ENCODE measurements at regions not wholly inside any gene's neighbourhood (a gene's known extent, or its start where the extent isn't known, plus 50 kb on each side); places are given as distances from the start of the nearest gene placed in this dataset.

DNA sequence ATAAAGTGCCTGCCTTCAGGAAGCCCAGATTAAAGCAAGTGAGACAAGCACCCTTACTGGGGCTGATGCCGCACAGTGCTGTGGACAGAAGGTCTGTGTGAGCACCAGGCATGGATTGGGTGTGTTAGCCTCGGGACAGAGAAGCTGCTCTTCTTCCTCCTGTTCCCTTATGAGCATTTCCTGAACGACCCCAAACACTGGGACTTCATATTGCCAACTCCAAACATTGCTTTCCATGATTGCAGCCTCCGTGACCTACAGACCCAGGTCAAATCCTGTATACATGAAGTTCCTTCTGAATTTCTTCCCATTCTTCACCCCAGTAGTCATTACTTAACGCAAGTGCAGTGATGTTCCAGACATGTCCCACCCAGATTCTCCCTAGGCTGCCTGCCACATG, 129.8 kb upstream of the ALKAL2 start:
- Histone ChIP-seq H3K27ac (no peak overlapping the region), H3K4me1 (no peaks in the 10 kb centered on the region), H3K4me3 (no peak overlapping the region), H3K9me3 (no peaks in the 10 kb centered on the region), H3K27me3 (no peaks in the 10 kb centered on the region), H3K36me3 (no peaks in the 10 kb centered on the region)
- intact Hi-C loops (cut with DNase I; ENCODE audit: low total_unique reads): no loop called here
- no peak for DNase-seq
- TF ChIP-seq, protein P1, sequence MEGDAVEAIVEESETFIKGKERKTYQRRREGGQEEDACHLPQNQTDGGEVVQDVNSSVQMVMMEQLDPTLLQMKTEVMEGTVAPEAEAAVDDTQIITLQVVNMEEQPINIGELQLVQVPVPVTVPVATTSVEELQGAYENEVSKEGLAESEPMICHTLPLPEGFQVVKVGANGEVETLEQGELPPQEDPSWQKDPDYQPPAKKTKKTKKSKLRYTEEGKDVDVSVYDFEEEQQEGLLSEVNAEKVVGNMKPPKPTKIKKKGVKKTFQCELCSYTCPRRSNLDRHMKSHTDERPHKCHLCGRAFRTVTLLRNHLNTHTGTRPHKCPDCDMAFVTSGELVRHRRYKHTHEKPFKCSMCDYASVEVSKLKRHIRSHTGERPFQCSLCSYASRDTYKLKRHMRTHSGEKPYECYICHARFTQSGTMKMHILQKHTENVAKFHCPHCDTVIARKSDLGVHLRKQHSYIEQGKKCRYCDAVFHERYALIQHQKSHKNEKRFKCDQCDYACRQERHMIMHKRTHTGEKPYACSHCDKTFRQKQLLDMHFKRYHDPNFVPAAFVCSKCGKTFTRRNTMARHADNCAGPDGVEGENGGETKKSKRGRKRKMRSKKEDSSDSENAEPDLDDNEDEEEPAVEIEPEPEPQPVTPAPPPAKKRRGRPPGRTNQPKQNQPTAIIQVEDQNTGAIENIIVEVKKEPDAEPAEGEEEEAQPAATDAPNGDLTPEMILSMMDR (IDR thresholded peaks at IDR 0.05): no peak
- no peak for TF ChIP-seq POLR2A (IDR thresholded peaks at IDR 0.05)

DNA sequence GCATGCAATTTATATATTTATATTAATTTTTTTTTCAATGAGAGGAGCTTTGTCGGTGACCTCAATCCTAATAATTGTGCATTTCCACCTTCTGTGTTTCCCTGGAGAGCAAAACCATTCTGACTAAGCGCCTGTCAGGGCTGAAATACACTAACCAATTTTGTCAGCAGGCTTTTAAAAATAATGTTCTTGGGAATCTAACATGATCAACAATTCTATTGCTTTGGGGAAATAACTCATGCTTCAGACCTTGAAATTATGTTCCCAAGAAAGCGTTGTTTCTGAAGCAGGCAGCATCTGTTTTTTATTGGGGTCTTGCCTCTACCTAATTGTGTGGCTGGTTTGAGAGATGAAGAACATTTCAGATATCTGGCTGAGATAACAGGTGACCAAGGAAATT, 129.1 kb upstream of the ALKAL2 start:
- intact Hi-C loops (cut with DNase I; ENCODE audit: low total_unique reads): no loop called here
- TF ChIP-seq, protein P1 (IDR thresholded peaks at IDR 0.05): no peak
- Histone ChIP-seq H3K27me3 (no peaks in the 10 kb centered on the region), H3K4me3 (no peak overlapping the region), H3K27ac (no peak overlapping the region), H3K36me3 (no peaks in the 10 kb centered on the region), H3K4me1 (no peaks in the 10 kb centered on the region), H3K9me3 (no peaks in the 10 kb centered on the region)
- no peak for DNase-seq

- DNase-seq: no peak
- H3K27me3 ChIP-seq: no peaks in the 10 kb centered on the region
- TF ChIP-seq POLR2A (IDR thresholded peaks at IDR 0.05): no peak
- TF ChIP-seq, protein P1 (IDR thresholded peaks at IDR 0.05): no peak
- no peaks in the 10 kb centered on the region for H3K9me3 ChIP-seq
- no peaks in the 10 kb centered on the region for H3K4me1 ChIP-seq
- no peak overlapping the region for H3K4me3 ChIP-seq
- H3K36me3 ChIP-seq: no peaks in the 10 kb centered on the region
- intact Hi-C loops (cut with DNase I; ENCODE audit: low total_unique reads): no loop called here
- H3K27ac ChIP-seq: no peak overlapping the region
Observed at GRCh38 chr2:415986-416610, 128.2 kb upstream of the ALKAL2 start.

DNA sequence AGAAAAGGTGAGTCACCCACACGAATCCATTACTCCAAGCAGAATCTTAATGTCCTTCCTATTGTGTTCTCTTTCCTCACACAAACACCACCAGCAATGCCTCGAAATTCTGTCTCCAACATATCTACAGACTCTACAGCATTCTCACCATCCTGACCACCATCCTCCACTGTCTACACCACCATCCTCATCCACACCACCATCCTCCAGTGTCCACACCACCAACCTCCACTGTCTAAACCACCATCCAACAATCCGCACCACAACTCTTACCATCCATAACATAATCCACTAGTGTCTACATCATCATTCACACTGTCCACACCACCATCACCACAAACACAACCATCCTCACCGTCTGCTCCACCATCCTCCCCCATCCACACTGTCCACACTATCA, 121.6 kb upstream of the ALKAL2 start:
- Histone ChIP-seq H3K4me1 (no peaks in the 10 kb centered on the region), H3K27me3 (no peaks in the 10 kb centered on the region), H3K4me3 (no peak overlapping the region), H3K27ac (no peak overlapping the region), H3K9me3 (peaks cover 0 to under 1% of the 10 kb centered on the region in 2 donors), H3K36me3 (no peaks in the 10 kb centered on the region)
- DNase-seq: no peak
- intact Hi-C loops (cut with DNase I; ENCODE audit: low total_unique reads): no loop called here
- TF ChIP-seq, protein P1 (IDR thresholded peaks at IDR 0.05): no peak
- TF ChIP-seq POLR2A (IDR thresholded peaks at IDR 0.05): no peak

DNA sequence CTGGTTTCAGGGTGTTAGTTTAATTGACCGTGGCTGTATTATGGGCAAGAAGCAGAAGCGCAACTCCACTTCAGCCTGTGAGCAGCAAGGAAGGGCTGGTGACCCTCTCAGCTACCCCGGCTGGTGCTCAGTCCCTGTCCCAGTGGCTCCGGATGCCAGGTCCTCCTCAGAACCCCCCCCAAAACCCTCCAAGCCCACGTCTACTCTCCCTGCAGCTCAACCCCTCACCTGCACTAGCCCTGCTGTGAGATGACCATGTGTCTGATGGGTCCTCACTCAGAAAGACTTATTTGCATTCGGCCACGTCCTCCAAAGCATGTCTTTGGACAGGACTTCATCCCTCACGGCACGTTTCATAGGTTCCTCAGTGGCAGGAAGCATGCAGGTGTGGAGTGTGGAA, 119.7 kb upstream of the ALKAL2 start:
- Histone ChIP-seq H3K4me1 (no peaks in the 10 kb centered on the region), H3K36me3 (no peaks in the 10 kb centered on the region), H3K9me3 (peaks cover 0 to 4% of the 10 kb centered on the region in 2 donors), H3K27ac (no peak overlapping the region), H3K27me3 (no peaks in the 10 kb centered on the region), H3K4me3 (no peak overlapping the region)
- TF ChIP-seq, protein P1 (IDR thresholded peaks at IDR 0.05): no peak
- TF ChIP-seq POLR2A (IDR thresholded peaks at IDR 0.05): no peak
- intact Hi-C loops (cut with DNase I; ENCODE audit: low total_unique reads): no loop called here
- DNase-seq: no peak
